Left renal cortex interstitium (tissue), 4 donors: ENCODE measurements at regions not wholly inside any gene's neighbourhood (a gene's known extent, or its start where the extent isn't known, plus 50 kb on each side); places are given as distances from the start of the nearest gene placed in this dataset.

Experiments
- DNase-seq, 4 donors: peaks; one replicate each; pipeline ENCODE4 v3.0.0-alpha.2; 2013; ENCODE audit warnings: low read depth in 4 of 4, low spot score in 2 of 4, missing footprints in 1 of 4

GRCh38 chr22:46100401-46101105 is 49.8 kb upstream of the PPARA start:
- DNase-seq = no peak
